GM23338 (cell line): ENCODE measurements at regions not wholly inside any gene's neighbourhood (a gene's known extent, or its start where the extent isn't known, plus 50 kb on each side); places are given as distances from the start of the nearest gene placed in this dataset.

Source experiments
- ATAC-seq: fragments of 200-7000 bp; cut with Tn5 transposase; 3 replicates; pipeline ENCODE4 v1.9.1; 2020
- DNase-seq: peaks from one replicate; pipeline ENCODE4 v3.0.0-alpha.2; 2015; ENCODE audit warnings: low spot score
- H2AFZ ChIP-seq: fragments of 200-600 bp; sonication (generic); 2 replicates; pipeline ENCODE4 v1.8.0; 2016; ENCODE audit warnings: antibody characterized with exemption, mild to moderate bottlenecking, moderate library complexity
- H3F3A ChIP-seq: fragments of 200-600 bp; sonication (generic); replicated peaks from 2 replicates; pipeline ENCODE4 v1.8.0; 2017; ENCODE audit warnings: antibody characterized with exemption, mixed run types, low read depth
- H3K27ac ChIP-seq: fragments of 200-600 bp; sonication (generic); 2 replicates; pipeline ENCODE4 v1.6.1; 2016; ENCODE audit warnings: low read depth
- H3K27me3 ChIP-seq: fragments of 200-600 bp; sonication (generic); 2 replicates; pipeline ENCODE4 v1.8.0; 2016; ENCODE audit warnings: mild to moderate bottlenecking, mixed run types, moderate library complexity; ENCODE audit not compliant: insufficient read depth
- H3K36me3 ChIP-seq: fragments of 200-600 bp; sonication (generic); 2 replicates; pipeline ENCODE4 v1.8.0; 2016; ENCODE audit warnings: mild to moderate bottlenecking; ENCODE audit not compliant: insufficient read depth
- H3K4me1 ChIP-seq: fragments of 200-600 bp; sonication (generic); 2 replicates; pipeline ENCODE4 v1.8.0; 2016; ENCODE audit warnings: mild to moderate bottlenecking, moderate library complexity; ENCODE audit not compliant: insufficient read depth
- H3K4me2 ChIP-seq: fragments of 200-600 bp; sonication (generic); 2 replicates; pipeline ENCODE4 v1.7.1; 2017; ENCODE audit warnings: mixed run types
- H3K4me3 ChIP-seq: fragments of 200-600 bp; sonication (generic); 2 replicates; pipeline ENCODE4 v1.6.1; 2016; ENCODE audit warnings: mixed run types
- H3K79me2 ChIP-seq: fragments of 200-600 bp; sonication (generic); replicated peaks from 2 replicates; pipeline ENCODE4 v1.8.0; 2017; ENCODE audit warnings: mild to moderate bottlenecking; ENCODE audit not compliant: insufficient read depth
- H3K9me2 ChIP-seq: fragments of 200-600 bp; sonication (generic); 2 replicates; pipeline ENCODE4 v1.8.0; 2017; ENCODE audit not compliant: insufficient read depth
- H4K20me1 ChIP-seq: fragments of 200-600 bp; sonication (generic); replicated peaks from 2 replicates; pipeline ENCODE4 v1.8.0; 2017; ENCODE audit warnings: mild to moderate bottlenecking; ENCODE audit not compliant: insufficient read depth
- H3K27ac Mint-ChIP-seq: 2 replicates; pipeline ENCODE4 v1.8.0; 2020; ENCODE audit warnings: inconsistent platforms, mild to moderate bottlenecking, moderate library complexity, mixed read lengths
- H3K27me3 Mint-ChIP-seq: 3 replicates; pipeline ENCODE4 v1.8.0; 2022; ENCODE audit warnings: low read depth, mild to moderate bottlenecking, moderate library complexity, mixed read lengths, inconsistent platforms; ENCODE audit not compliant: insufficient read depth, poor library complexity
- H3K36me3 Mint-ChIP-seq: 3 replicates; pipeline ENCODE4 v1.8.0; 2021; ENCODE audit warnings: low read depth, mild to moderate bottlenecking, inconsistent platforms, moderate library complexity, mixed read lengths
- H3K4me1 Mint-ChIP-seq: 3 replicates; pipeline ENCODE4 v1.8.0; 2020; ENCODE audit warnings: mild to moderate bottlenecking, inconsistent platforms, mixed read lengths
- H3K4me3 Mint-ChIP-seq: 3 replicates; pipeline ENCODE4 v1.8.0; 2021; ENCODE audit warnings: moderate library complexity, mild to moderate bottlenecking, inconsistent platforms, mixed read lengths
- H3K9me3 Mint-ChIP-seq: 3 replicates; pipeline ENCODE4 v1.8.0; 2020; ENCODE audit warnings: moderate library complexity, mild to moderate bottlenecking, inconsistent platforms, mixed read lengths
- ZNF331 ChIP-seq: fragments of 250-450 bp; sonication (Bioruptor Pico); IDR thresholded peaks from 2 replicates; pipeline ENCODE4 v1.5.0; 2020; ENCODE audit warnings: low read depth, mild to moderate bottlenecking, moderate library complexity
- TF ChIP-seq, protein P1 (sequence below): fragments of 250-450 bp; sonication (Bioruptor Pico); IDR thresholded peaks from 2 replicates; pipeline ENCODE4 v1.5.0; 2020; ENCODE audit warnings: mild to moderate bottlenecking, moderate library complexity
- TF ChIP-seq, protein P2 (sequence below): IDR thresholded peaks from 2 replicates; pipeline ENCODE4 v1.6.1; 2016; ENCODE audit warnings: antibody characterized with exemption
- TF ChIP-seq, protein P3 (sequence below): IDR thresholded peaks from one replicate; pipeline ENCODE4 v1.6.1; 2018; ENCODE audit warnings: antibody characterized with exemption; ENCODE audit not compliant: unreplicated experiment

DNA sequence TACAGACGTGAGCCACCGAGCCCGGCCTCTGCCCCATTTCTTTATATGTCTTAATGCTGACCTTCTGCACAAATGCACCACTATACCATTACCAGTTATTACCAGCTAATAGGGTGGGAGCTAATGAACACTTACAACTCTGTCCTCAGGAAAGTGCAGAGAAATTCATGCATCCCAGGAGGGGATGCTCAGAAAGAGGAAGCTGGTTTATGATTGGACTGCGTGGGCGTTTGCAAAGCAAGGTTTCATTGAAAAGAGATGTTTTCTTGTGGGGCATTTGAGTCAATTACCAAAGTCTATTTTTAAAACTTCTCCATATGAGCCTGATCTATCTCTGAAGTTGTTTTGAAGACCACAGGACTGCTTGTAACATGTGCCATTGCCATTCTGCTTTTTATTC, 417.7 kb upstream of the CELF2 start:
- TF ChIP-seq, protein P1, sequence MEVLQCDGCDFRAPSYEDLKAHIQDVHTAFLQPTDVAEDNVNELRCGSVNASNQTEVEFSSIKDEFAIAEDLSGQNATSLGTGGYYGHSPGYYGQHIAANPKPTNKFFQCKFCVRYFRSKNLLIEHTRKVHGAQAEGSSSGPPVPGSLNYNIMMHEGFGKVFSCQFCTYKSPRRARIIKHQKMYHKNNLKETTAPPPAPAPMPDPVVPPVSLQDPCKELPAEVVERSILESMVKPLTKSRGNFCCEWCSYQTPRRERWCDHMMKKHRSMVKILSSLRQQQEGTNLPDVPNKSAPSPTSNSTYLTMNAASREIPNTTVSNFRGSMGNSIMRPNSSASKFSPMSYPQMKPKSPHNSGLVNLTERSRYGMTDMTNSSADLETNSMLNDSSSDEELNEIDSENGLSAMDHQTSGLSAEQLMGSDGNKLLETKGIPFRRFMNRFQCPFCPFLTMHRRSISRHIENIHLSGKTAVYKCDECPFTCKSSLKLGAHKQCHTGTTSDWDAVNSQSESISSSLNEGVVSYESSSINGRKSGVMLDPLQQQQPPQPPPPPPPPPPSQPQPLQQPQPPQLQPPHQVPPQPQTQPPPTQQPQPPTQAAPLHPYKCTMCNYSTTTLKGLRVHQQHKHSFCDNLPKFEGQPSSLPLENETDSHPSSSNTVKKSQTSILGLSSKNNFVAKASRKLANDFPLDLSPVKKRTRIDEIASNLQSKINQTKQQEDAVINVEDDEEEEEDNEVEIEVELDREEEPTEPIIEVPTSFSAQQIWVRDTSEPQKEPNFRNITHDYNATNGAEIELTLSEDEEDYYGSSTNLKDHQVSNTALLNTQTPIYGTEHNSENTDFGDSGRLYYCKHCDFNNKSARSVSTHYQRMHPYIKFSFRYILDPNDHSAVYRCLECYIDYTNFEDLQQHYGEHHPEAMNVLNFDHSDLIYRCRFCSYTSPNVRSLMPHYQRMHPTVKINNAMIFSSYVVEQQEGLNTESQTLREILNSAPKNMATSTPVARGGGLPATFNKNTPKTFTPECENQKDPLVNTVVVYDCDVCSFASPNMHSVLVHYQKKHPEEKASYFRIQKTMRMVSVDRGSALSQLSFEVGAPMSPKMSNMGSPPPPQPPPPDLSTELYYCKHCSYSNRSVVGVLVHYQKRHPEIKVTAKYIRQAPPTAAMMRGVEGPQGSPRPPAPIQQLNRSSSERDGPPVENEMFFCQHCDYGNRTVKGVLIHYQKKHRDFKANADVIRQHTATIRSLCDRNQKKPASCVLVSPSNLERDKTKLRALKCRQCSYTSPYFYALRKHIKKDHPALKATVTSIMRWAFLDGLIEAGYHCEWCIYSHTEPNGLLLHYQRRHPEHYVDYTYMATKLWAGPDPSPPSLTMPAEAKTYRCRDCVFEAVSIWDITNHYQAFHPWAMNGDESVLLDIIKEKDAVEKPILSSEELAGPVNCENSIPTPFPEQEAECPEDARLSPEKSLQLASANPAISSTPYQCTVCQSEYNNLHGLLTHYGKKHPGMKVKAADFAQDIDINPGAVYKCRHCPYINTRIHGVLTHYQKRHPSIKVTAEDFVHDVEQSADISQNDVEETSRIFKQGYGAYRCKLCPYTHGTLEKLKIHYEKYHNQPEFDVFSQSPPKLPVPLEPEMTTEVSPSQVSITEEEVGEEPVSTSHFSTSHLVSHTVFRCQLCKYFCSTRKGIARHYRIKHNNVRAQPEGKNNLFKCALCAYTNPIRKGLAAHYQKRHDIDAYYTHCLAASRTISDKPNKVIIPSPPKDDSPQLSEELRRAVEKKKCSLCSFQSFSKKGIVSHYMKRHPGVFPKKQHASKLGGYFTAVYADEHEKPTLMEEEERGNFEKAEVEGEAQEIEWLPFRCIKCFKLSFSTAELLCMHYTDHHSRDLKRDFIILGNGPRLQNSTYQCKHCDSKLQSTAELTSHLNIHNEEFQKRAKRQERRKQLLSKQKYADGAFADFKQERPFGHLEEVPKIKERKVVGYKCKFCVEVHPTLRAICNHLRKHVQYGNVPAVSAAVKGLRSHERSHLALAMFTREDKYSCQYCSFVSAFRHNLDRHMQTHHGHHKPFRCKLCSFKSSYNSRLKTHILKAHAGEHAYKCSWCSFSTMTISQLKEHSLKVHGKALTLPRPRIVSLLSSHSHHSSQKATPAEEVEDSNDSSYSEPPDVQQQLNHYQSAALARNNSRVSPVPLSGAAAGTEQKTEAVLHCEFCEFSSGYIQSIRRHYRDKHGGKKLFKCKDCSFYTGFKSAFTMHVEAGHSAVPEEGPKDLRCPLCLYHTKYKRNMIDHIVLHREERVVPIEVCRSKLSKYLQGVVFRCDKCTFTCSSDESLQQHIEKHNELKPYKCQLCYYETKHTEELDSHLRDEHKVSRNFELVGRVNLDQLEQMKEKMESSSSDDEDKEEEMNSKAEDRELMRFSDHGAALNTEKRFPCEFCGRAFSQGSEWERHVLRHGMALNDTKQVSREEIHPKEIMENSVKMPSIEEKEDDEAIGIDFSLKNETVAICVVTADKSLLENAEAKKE, result no peak
- TF ChIP-seq, protein P2, sequence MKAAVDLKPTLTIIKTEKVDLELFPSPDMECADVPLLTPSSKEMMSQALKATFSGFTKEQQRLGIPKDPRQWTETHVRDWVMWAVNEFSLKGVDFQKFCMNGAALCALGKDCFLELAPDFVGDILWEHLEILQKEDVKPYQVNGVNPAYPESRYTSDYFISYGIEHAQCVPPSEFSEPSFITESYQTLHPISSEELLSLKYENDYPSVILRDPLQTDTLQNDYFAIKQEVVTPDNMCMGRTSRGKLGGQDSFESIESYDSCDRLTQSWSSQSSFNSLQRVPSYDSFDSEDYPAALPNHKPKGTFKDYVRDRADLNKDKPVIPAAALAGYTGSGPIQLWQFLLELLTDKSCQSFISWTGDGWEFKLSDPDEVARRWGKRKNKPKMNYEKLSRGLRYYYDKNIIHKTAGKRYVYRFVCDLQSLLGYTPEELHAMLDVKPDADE, result no peak
- TF ChIP-seq ZNF331 (CRISPR knock-in tag), result no peak
- TF ChIP-seq, protein P3, sequence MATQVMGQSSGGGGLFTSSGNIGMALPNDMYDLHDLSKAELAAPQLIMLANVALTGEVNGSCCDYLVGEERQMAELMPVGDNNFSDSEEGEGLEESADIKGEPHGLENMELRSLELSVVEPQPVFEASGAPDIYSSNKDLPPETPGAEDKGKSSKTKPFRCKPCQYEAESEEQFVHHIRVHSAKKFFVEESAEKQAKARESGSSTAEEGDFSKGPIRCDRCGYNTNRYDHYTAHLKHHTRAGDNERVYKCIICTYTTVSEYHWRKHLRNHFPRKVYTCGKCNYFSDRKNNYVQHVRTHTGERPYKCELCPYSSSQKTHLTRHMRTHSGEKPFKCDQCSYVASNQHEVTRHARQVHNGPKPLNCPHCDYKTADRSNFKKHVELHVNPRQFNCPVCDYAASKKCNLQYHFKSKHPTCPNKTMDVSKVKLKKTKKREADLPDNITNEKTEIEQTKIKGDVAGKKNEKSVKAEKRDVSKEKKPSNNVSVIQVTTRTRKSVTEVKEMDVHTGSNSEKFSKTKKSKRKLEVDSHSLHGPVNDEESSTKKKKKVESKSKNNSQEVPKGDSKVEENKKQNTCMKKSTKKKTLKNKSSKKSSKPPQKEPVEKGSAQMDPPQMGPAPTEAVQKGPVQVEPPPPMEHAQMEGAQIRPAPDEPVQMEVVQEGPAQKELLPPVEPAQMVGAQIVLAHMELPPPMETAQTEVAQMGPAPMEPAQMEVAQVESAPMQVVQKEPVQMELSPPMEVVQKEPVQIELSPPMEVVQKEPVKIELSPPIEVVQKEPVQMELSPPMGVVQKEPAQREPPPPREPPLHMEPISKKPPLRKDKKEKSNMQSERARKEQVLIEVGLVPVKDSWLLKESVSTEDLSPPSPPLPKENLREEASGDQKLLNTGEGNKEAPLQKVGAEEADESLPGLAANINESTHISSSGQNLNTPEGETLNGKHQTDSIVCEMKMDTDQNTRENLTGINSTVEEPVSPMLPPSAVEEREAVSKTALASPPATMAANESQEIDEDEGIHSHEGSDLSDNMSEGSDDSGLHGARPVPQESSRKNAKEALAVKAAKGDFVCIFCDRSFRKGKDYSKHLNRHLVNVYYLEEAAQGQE, result no peak
- Histone ChIP-seq H3K4me3 (no peak overlapping the region), H3K79me2 (no peaks in the 10 kb centered on the region), H3K4me2 (no peak overlapping the region), H3K27me3 (no peaks in the 10 kb centered on the region), H3K4me1 (no peaks in the 10 kb centered on the region), H3K9me2 (peaks cover 4% of the 10 kb centered on the region; the same call in 1 of the 2 replicates), H3K36me3 (no peaks in the 10 kb centered on the region), H2AFZ (no peak overlapping the region), H3F3A (no peaks in the 10 kb centered on the region), H4K20me1 (no peaks in the 10 kb centered on the region), H3K27ac (no peak overlapping the region)
- Mint-ChIP-seq H3K9me3 (no peaks in the 10 kb centered on the region; the same call in 2 of the 3 replicates), H3K27me3 (no peaks in the 10 kb centered on the region), H3K36me3 (no peaks in the 10 kb centered on the region), H3K27ac (no peak overlapping the region), H3K4me1 (no peaks in the 10 kb centered on the region), H3K4me3 (no peak overlapping the region)
- no peak for DNase-seq
- ATAC-seq, result no peak
